H9 (cell line): ENCODE measurements at regions not wholly inside any gene's neighbourhood (a gene's known extent, or its start where the extent isn't known, plus 50 kb on each side); places are given as distances from the start of the nearest gene placed in this dataset.

Experiments used
- DNase-seq: peaks from one replicate; pipeline ENCODE4 v3.0.0-alpha.2; 2017
- H2AFZ ChIP-seq: one replicate; pipeline ENCODE4 v1.6.1; 2013; ENCODE audit warnings: mild to moderate bottlenecking, low read length, control low read depth, moderate library complexity
- H2AK5ac ChIP-seq: 2 replicates; pipeline ENCODE4 v1.6.1; 2013; ENCODE audit warnings: low read length, control low read depth, mixed read lengths; ENCODE audit not compliant: insufficient read length
- H2BK120ac ChIP-seq: one replicate; pipeline ENCODE4 v1.6.1; 2013; ENCODE audit warnings: low read depth, mild to moderate bottlenecking, low read length, control low read depth, inconsistent platforms; ENCODE audit not compliant: poor library complexity, severe bottlenecking
- H2BK12ac ChIP-seq: 2 replicates; pipeline ENCODE4 v1.6.1; 2013; ENCODE audit warnings: low read length, control low read depth, mixed read lengths, low read depth; ENCODE audit not compliant: insufficient read length
- H2BK15ac ChIP-seq: 2 replicates; pipeline ENCODE4 v1.6.1; 2013; ENCODE audit warnings: low read depth, low read length, control low read depth
- H2BK20ac ChIP-seq: one replicate; pipeline ENCODE4 v1.6.1; 2013; ENCODE audit warnings: low read depth, mild to moderate bottlenecking, low read length, control low read depth, inconsistent platforms; ENCODE audit not compliant: poor library complexity, severe bottlenecking
- H2BK5ac ChIP-seq: 2 replicates; pipeline ENCODE4 v1.6.1; 2013; ENCODE audit warnings: low read length, control low read depth, mixed read lengths; ENCODE audit not compliant: insufficient read length
- H3K14ac ChIP-seq: 2 replicates; pipeline ENCODE4 v1.6.1; 2013; ENCODE audit warnings: low read length, control low read depth; ENCODE audit not compliant: insufficient read depth
- H3K18ac ChIP-seq: 2 replicates; pipeline ENCODE4 v1.6.1; 2013; ENCODE audit warnings: low read depth, mild to moderate bottlenecking, mixed read lengths, low read length, control low read depth; ENCODE audit not compliant: insufficient read length
- H3K23ac ChIP-seq: 2 replicates; pipeline ENCODE4 v1.6.1; 2013; ENCODE audit warnings: low read length, control low read depth, mixed read lengths, low read depth; ENCODE audit not compliant: insufficient read length
- H3K23me2 ChIP-seq: 2 replicates; pipeline ENCODE4 v1.6.1; 2013; ENCODE audit warnings: low read depth, mild to moderate bottlenecking, mixed read lengths, low read length, control low read depth; ENCODE audit not compliant: insufficient read length, poor library complexity, severe bottlenecking
- H3K27ac ChIP-seq: 2 replicates; pipeline ENCODE4 v1.5.1; 2013; ENCODE audit warnings: low read length, control low read depth, mixed read lengths, low read depth; ENCODE audit not compliant: insufficient read length
- H3K27me3 ChIP-seq: 2 replicates; pipeline ENCODE4 v1.6.1; 2013; ENCODE audit warnings: low read length, control low read depth, inconsistent platforms; ENCODE audit not compliant: insufficient read depth
- H3K4ac ChIP-seq: 2 replicates; pipeline ENCODE4 v1.6.1; 2013; ENCODE audit warnings: low read depth, mild to moderate bottlenecking, control low read depth, inconsistent platforms, low read length, moderate library complexity
- H3K4me1 ChIP-seq: 2 replicates; pipeline ENCODE4 v1.6.1; 2013; ENCODE audit warnings: low read length, control low read depth, inconsistent platforms; ENCODE audit not compliant: insufficient read depth
- H3K4me2 ChIP-seq: 2 replicates; pipeline ENCODE4 v1.6.1; 2013; ENCODE audit warnings: low read length, control low read depth, mixed read lengths; ENCODE audit not compliant: insufficient read length, insufficient read depth
- H3K56ac ChIP-seq: 2 replicates; pipeline ENCODE4 v1.6.1; 2013; ENCODE audit warnings: low read depth, mild to moderate bottlenecking, mixed read lengths, low read length, control low read depth; ENCODE audit not compliant: insufficient read length
- H3K79me1 ChIP-seq: 2 replicates; pipeline ENCODE4 v1.6.1; 2013; ENCODE audit warnings: low read depth, mild to moderate bottlenecking, moderate library complexity, low read length, control low read depth, inconsistent platforms; ENCODE audit not compliant: insufficient read depth, poor library complexity, severe bottlenecking
- H3K79me2 ChIP-seq: 2 replicates; pipeline ENCODE4 v1.6.1; 2013; ENCODE audit warnings: low read length, control low read depth, inconsistent platforms; ENCODE audit not compliant: insufficient read depth
- H3K9ac ChIP-seq: 2 replicates; pipeline ENCODE4 v1.6.1; 2013; ENCODE audit warnings: low read length, control low read depth, mixed read lengths; ENCODE audit not compliant: insufficient read length; ENCODE audit errors: extremely low read depth
- H3K9me3 ChIP-seq: one replicate; pipeline ENCODE4 v1.6.1; 2013; ENCODE audit warnings: low read depth, low read length, inconsistent platforms; ENCODE audit not compliant: control insufficient read depth
- H3T11ph ChIP-seq: one replicate; pipeline ENCODE4 v1.6.1; 2013; ENCODE audit warnings: mild to moderate bottlenecking, low read length, control low read depth, inconsistent platforms
- H4K20me1 ChIP-seq: one replicate; pipeline ENCODE4 v1.6.1; 2013; ENCODE audit not compliant: control insufficient read depth, insufficient read length, insufficient read depth
- H4K5ac ChIP-seq: 2 replicates; pipeline ENCODE4 v1.6.1; 2013; ENCODE audit warnings: low read depth, mild to moderate bottlenecking, mixed read lengths, low read length, control low read depth; ENCODE audit not compliant: insufficient read length
- H4K8ac ChIP-seq: replicated peaks from 2 replicates; pipeline ENCODE4 v1.6.1; 2013; ENCODE audit warnings: low read length, control low read depth, mixed read lengths, low read depth; ENCODE audit not compliant: insufficient read length
- H4K91ac ChIP-seq: 2 replicates; pipeline ENCODE4 v1.6.1; 2013; ENCODE audit warnings: low read depth, mild to moderate bottlenecking, moderate library complexity, mixed read lengths, low read length, control low read depth; ENCODE audit not compliant: insufficient read length
- H3K27ac Mint-ChIP-seq, 3 experiments: 2 replicates in 2 of 3; 3 replicates in 1 of 3; pipeline ENCODE4 v1.8.0; 2020 to 2021; ENCODE audit warnings: mixed read lengths in 3 of 3, mild to moderate bottlenecking in 1 of 3, moderate library complexity in 1 of 3
- H3K27me3 Mint-ChIP-seq: 2 replicates; pipeline ENCODE4 v1.8.0; 2021; ENCODE audit warnings: low read depth, mild to moderate bottlenecking, moderate library complexity, mixed read lengths
- H3K36me3 Mint-ChIP-seq, 3 experiments: 2 replicates in 2 of 3; 3 replicates in 1 of 3; pipeline ENCODE4 v1.8.0; 2020 to 2021; ENCODE audit warnings: low read depth in 3 of 3, mixed read lengths in 3 of 3; ENCODE audit not compliant: insufficient read depth in 1 of 3
- H3K4me1 Mint-ChIP-seq, 2 experiments: 2 replicates each; pipeline ENCODE4 v1.8.0; 2020; ENCODE audit warnings: mixed read lengths in 2 of 2
- H3K4me3 Mint-ChIP-seq, 2 experiments: 2 replicates in 1 of 2; 3 replicates in 1 of 2; pipeline ENCODE4 v1.8.0; 2020 to 2021; ENCODE audit warnings: mild to moderate bottlenecking in 2 of 2, mixed read lengths in 2 of 2, moderate library complexity in 1 of 2
- H3K9me3 Mint-ChIP-seq, 2 experiments: 2 replicates in 1 of 2; 3 replicates in 1 of 2; pipeline ENCODE4 v1.8.0; 2020; ENCODE audit warnings: mild to moderate bottlenecking in 2 of 2, mixed read lengths in 2 of 2, moderate library complexity in 1 of 2
- WGBS: extraction: QIAGEN DNeasy Blood & Tissue Kit; methylation state at CpG from one replicate; pipeline ENCODE4 v1.1.7; 2013; ENCODE audit warnings: missing lambda C conversion rate, low lambda C conversion rate, mixed read lengths; ENCODE audit not compliant: insufficient read length; ENCODE audit errors: extremely low coverage; 5-methylcytosine and 5-hydroxymethylcytosine counted together
- TF ChIP-seq, protein P1 (sequence below): fragments of 200-600 bp; sonication (generic); conservative IDR thresholded peaks from 3 replicates; pipeline ENCODE4 v1.8.0; 2021; ENCODE audit warnings: antibody characterized with exemption, mild to moderate bottlenecking

DNA sequence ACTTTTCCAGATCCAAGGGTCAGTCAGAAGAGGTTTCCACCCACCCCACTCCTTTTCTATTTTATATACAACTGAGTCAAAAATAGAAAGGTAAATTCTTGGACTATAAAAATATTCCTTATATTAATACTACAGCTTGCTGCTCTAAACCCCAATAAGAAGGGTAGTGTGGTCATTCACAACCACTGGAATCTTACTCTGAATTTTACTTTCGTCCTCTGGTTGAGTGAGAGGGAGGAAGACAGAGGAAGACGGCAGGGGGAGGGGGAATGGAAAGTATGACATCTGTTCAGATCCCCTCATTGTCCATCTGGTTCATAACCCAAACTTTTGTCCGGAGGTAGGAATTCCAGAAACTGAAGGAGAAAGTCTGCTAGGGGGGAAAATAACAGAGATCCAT is 67.2 kb downstream of the MAF start:
- Histone ChIP-seq H2BK15ac (no peak overlapping the region), H3K14ac (no peak overlapping the region), H4K5ac (no peak overlapping the region), H3K4ac (no peak overlapping the region), H3K9ac (no peak overlapping the region), H3K4me1 (no peaks in the 10 kb centered on the region), H2BK20ac (no peak overlapping the region), H2AFZ (no peak overlapping the region), H2BK5ac (no peak overlapping the region), H3K9me3 (no peaks in the 10 kb centered on the region), H3K56ac (no peak overlapping the region), H4K20me1 (no peaks in the 10 kb centered on the region), H3K79me1 (no peaks in the 10 kb centered on the region), H3T11ph (no peak overlapping the region), H2BK120ac (no peak overlapping the region), H3K23me2 (no peaks in the 10 kb centered on the region), H4K8ac (no peak overlapping the region), H3K27ac (no peak overlapping the region), H4K91ac (no peak overlapping the region), H2AK5ac (no peak overlapping the region), H3K79me2 (no peaks in the 10 kb centered on the region), H3K23ac (no peak overlapping the region), H3K18ac (no peak overlapping the region), H3K4me2 (no peak overlapping the region), H3K27me3 (no peaks in the 10 kb centered on the region), H2BK12ac (no peak overlapping the region)
- TF ChIP-seq, protein P1, sequence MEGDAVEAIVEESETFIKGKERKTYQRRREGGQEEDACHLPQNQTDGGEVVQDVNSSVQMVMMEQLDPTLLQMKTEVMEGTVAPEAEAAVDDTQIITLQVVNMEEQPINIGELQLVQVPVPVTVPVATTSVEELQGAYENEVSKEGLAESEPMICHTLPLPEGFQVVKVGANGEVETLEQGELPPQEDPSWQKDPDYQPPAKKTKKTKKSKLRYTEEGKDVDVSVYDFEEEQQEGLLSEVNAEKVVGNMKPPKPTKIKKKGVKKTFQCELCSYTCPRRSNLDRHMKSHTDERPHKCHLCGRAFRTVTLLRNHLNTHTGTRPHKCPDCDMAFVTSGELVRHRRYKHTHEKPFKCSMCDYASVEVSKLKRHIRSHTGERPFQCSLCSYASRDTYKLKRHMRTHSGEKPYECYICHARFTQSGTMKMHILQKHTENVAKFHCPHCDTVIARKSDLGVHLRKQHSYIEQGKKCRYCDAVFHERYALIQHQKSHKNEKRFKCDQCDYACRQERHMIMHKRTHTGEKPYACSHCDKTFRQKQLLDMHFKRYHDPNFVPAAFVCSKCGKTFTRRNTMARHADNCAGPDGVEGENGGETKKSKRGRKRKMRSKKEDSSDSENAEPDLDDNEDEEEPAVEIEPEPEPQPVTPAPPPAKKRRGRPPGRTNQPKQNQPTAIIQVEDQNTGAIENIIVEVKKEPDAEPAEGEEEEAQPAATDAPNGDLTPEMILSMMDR, result no peak
- Mint-ChIP-seq H3K27ac (no peak overlapping the region), H3K4me3 (no peak overlapping the region), H3K9me3 (no peaks in the 10 kb centered on the region), H3K36me3 (no peaks in the 10 kb centered on the region), H3K4me1 (0 out of 4 replicates have a peak, but pooled peaks cover 0 to 4% of the 10 kb centered on the region in 2 experiments), H3K27me3 (no peaks in the 10 kb centered on the region)
- no peak for DNase-seq
- WGBS, result no CpG with 5 or more reads among the region's 3 CpGs
